ENCODE measurements at regions not wholly inside any gene's neighbourhood (a gene's known extent, or its start where the extent isn't known, plus 50 kb on each side); places are given as distances from the start of the nearest gene placed in this dataset.
"Not testable (repeated sequence)": the region's sequence is repeated elsewhere in the genome, so short reads cannot be mapped to it uniquely, and the experiment has no call there.

GRCh38 chr9:67269692-67270091 lies 277.3 kb upstream of the SPATA31A3 start:
- H3K9me1 ChIP-seq (ENCODE audit: control insufficient read depth, insufficient read depth, low read length); H3K27me3 ChIP-seq (ENCODE audit: control insufficient read depth in 2 of 2, insufficient read depth in 2 of 2, low read length in 2 of 2); H2AFZ ChIP-seq (ENCODE audit: low read depth, low read length); H3K9ac ChIP-seq (ENCODE audit: insufficient read depth in 1 of 2, low read depth in 2 of 2, low read length in 2 of 2); CTCF ChIA-PET (ENCODE audit: low intra/inter-chr PET ratio); intact Hi-C loops (cut with micrococcal nuclease); DNase-seq (ENCODE audit: extremely low read depth in 1 of 4, low spot score in 3 of 4); H3K27ac ChIP-seq (ENCODE audit: extremely low read depth, low read depth, low read length); H3K4me2 ChIP-seq (ENCODE audit: insufficient read depth, low read length); in situ Hi-C loops (cut with MboI); POLR2A ChIA-PET; ATAC-seq; H4K20me1 ChIP-seq (replicated peaks; ENCODE audit: control insufficient read depth, insufficient read depth, low read length); H3K9me3 ChIP-seq (replicated peaks; ENCODE audit: control insufficient read depth, insufficient read depth, low read depth, low read length); H3K79me2 ChIP-seq (ENCODE audit: control insufficient read depth, insufficient read depth, low read length); H3K4me1 ChIP-seq (replicated peaks in 1 of 2; ENCODE audit: control insufficient read depth in 2 of 2, insufficient read depth in 2 of 2, low read length in 2 of 2); FAIRE-seq; BruUV-seq (replicated peaks); H3K4me3 ChIP-seq; H3K36me3 ChIP-seq (ENCODE audit: control insufficient read depth, insufficient read depth, low read length): not testable (repeated sequence)
- WGBS (ENCODE audit: insufficient coverage, low coverage, missing lambda C conversion rate): no CpG with 5 or more reads among the region's 1 CpG

- ATAC-seq; H3K27me3 ChIP-seq (ENCODE audit: control insufficient read depth in 2 of 2, insufficient read depth in 2 of 2, low read length in 2 of 2); intact Hi-C loops (cut with micrococcal nuclease); H3K36me3 ChIP-seq (ENCODE audit: control insufficient read depth, insufficient read depth, low read length); FAIRE-seq; H2AFZ ChIP-seq (ENCODE audit: low read depth, low read length); CTCF ChIA-PET (ENCODE audit: low intra/inter-chr PET ratio); H3K4me1 ChIP-seq (replicated peaks in 1 of 2; ENCODE audit: control insufficient read depth in 2 of 2, insufficient read depth in 2 of 2, low read length in 2 of 2); H3K9me1 ChIP-seq (ENCODE audit: control insufficient read depth, insufficient read depth, low read length); H3K27ac ChIP-seq (ENCODE audit: extremely low read depth, low read depth, low read length); H4K20me1 ChIP-seq (replicated peaks; ENCODE audit: control insufficient read depth, insufficient read depth, low read length); BruUV-seq (replicated peaks); H3K9me3 ChIP-seq (replicated peaks; ENCODE audit: control insufficient read depth, insufficient read depth, low read depth, low read length); H3K79me2 ChIP-seq (ENCODE audit: control insufficient read depth, insufficient read depth, low read length); H3K4me3 ChIP-seq; DNase-seq (ENCODE audit: extremely low read depth in 1 of 4, low spot score in 3 of 4); H3K4me2 ChIP-seq (ENCODE audit: insufficient read depth, low read length); POLR2A ChIA-PET; H3K9ac ChIP-seq (ENCODE audit: insufficient read depth in 1 of 2, low read depth in 2 of 2, low read length in 2 of 2); in situ Hi-C loops (cut with MboI): not testable (repeated sequence)
- WGBS (ENCODE audit: insufficient coverage, low coverage, missing lambda C conversion rate): no CpG with 5 or more reads among the region's 6 CpGs
These were observed 265.5 kb upstream of the SPATA31A3 start for GRCh38 chr9:67257894-67258293.

DNA sequence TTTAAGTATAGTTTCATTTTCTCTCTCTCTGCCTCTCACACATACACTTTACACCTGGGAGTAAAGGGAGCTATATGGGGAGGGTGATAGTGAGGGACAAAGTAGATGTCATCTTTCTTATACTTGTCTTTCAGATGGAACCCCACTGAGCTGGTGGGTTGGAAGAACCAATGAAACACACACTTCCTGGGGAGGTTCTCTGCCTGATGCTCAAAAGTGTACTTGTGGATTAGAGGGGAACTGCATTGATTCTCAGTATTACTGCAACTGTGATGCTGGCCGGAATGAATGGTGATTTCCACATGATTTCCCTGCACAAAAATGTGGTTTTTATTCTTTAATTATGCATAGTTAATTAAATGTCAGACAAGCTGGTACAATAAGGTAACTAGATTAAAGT lies 256.6 kb upstream of the SPATA31A3 start:
- BruUV-seq (replicated peaks); in situ Hi-C loops (cut with MboI); FAIRE-seq: not testable (repeated sequence)

GRCh38 chr9:67212073-67212472 lies 219.7 kb upstream of the SPATA31A3 start:
- ATAC-seq; BruUV-seq (replicated peaks); H4K20me1 ChIP-seq (replicated peaks; ENCODE audit: control insufficient read depth, insufficient read depth, low read length); H3K9ac ChIP-seq (ENCODE audit: insufficient read depth in 1 of 2, low read depth in 2 of 2, low read length in 2 of 2); FAIRE-seq; CTCF ChIA-PET (ENCODE audit: low intra/inter-chr PET ratio); DNase-seq (ENCODE audit: extremely low read depth in 1 of 4, low spot score in 3 of 4); H3K79me2 ChIP-seq (ENCODE audit: control insufficient read depth, insufficient read depth, low read length); H3K4me1 ChIP-seq (replicated peaks in 1 of 2; ENCODE audit: control insufficient read depth in 2 of 2, insufficient read depth in 2 of 2, low read length in 2 of 2); POLR2A ChIA-PET; H3K27me3 ChIP-seq (ENCODE audit: control insufficient read depth in 2 of 2, insufficient read depth in 2 of 2, low read length in 2 of 2); H3K36me3 ChIP-seq (ENCODE audit: control insufficient read depth, insufficient read depth, low read length); H3K9me1 ChIP-seq (ENCODE audit: control insufficient read depth, insufficient read depth, low read length); H3K4me3 ChIP-seq; H3K9me3 ChIP-seq (replicated peaks; ENCODE audit: control insufficient read depth, insufficient read depth, low read depth, low read length); in situ Hi-C loops (cut with MboI); intact Hi-C loops (cut with micrococcal nuclease); H3K4me2 ChIP-seq (ENCODE audit: insufficient read depth, low read length); H3K27ac ChIP-seq (ENCODE audit: extremely low read depth, low read depth, low read length); H2AFZ ChIP-seq (ENCODE audit: low read depth, low read length): not testable (repeated sequence)
- no CpG with 5 or more reads among the region's 16 CpGs for WGBS (ENCODE audit: insufficient coverage, low coverage, missing lambda C conversion rate)

More for the DNA sequence above, 256.6 kb upstream of the SPATA31A3 start:
- H3K9me3 ChIP-seq (replicated peaks; ENCODE audit: control insufficient read depth, insufficient read depth, low read depth, low read length); intact Hi-C loops (cut with micrococcal nuclease); H4K20me1 ChIP-seq (replicated peaks; ENCODE audit: control insufficient read depth, insufficient read depth, low read length); ATAC-seq; H3K4me2 ChIP-seq (ENCODE audit: insufficient read depth, low read length); H3K79me2 ChIP-seq (ENCODE audit: control insufficient read depth, insufficient read depth, low read length); H3K36me3 ChIP-seq (ENCODE audit: control insufficient read depth, insufficient read depth, low read length); H3K9me1 ChIP-seq (ENCODE audit: control insufficient read depth, insufficient read depth, low read length); H3K4me3 ChIP-seq; POLR2A ChIA-PET; CTCF ChIA-PET (ENCODE audit: low intra/inter-chr PET ratio); H3K4me1 ChIP-seq (replicated peaks in 1 of 2; ENCODE audit: control insufficient read depth in 2 of 2, insufficient read depth in 2 of 2, low read length in 2 of 2); H3K9ac ChIP-seq (ENCODE audit: insufficient read depth in 1 of 2, low read depth in 2 of 2, low read length in 2 of 2); H3K27ac ChIP-seq (ENCODE audit: extremely low read depth, low read depth, low read length); H3K27me3 ChIP-seq (ENCODE audit: control insufficient read depth in 2 of 2, insufficient read depth in 2 of 2, low read length in 2 of 2); DNase-seq (ENCODE audit: extremely low read depth in 1 of 4, low spot score in 3 of 4); H2AFZ ChIP-seq (ENCODE audit: low read depth, low read length): not testable (repeated sequence)
- WGBS (ENCODE audit: insufficient coverage, low coverage, missing lambda C conversion rate): no CpG with 5 or more reads among the region's 1 CpG
